ENCODE measurements at regions not wholly inside any gene's neighbourhood (a gene's known extent, or its start where the extent isn't known, plus 50 kb on each side); places are given as distances from the start of the nearest gene placed in this dataset.

- Mint-ChIP-seq H3K27me3 (no peaks in the 10 kb centered on the region), H3K36me3 (ENCODE audit: low read depth) (no peaks in the 10 kb centered on the region), H3K4me1 (ENCODE audit: low read depth) (no peaks in the 10 kb centered on the region), H3K9me3 (peaks cover 2% of the 10 kb centered on the region), H3K27ac (no peak overlapping the region), H3K4me3 (no peak overlapping the region)
- no peaks in the 10 kb centered on the region for H3K9me3 ChIP-seq (ENCODE audit: control insufficient read depth in 1 of 2, insufficient read depth in 1 of 2, low read length in 2 of 2)
- H3K36me3 ChIP-seq (ENCODE audit: insufficient read depth, low read length) = no peaks in the 10 kb centered on the region
- H3K4me1 ChIP-seq (ENCODE audit: insufficient read depth, low read length) = no peaks in the 10 kb centered on the region
- ChIA-PET CTCF (no interaction called here), POLR2A (no interaction called here)
- H3K4me3 ChIP-seq (ENCODE audit: low read length) = no peak overlapping the region
- ATAC-seq (ENCODE audit: poor library complexity) (no peak), DNase-seq (no peak)
- no peak for TF ChIP-seq CTCF (IDR thresholded peaks at IDR 0.05)
- no peak overlapping the region for H3K27ac ChIP-seq (ENCODE audit: low read depth in 1 of 2, low read length in 2 of 2)
- no peaks in the 10 kb centered on the region for H3K27me3 ChIP-seq (ENCODE audit: control insufficient read depth in 1 of 2, insufficient read depth in 2 of 2, low read length in 2 of 2)
- intact Hi-C loops (cut with DNase I, micrococcal nuclease) = no loop called here
Measured at GRCh38 chr10:56222237-56222636, 138.8 kb downstream of the ZWINT start.

DNA sequence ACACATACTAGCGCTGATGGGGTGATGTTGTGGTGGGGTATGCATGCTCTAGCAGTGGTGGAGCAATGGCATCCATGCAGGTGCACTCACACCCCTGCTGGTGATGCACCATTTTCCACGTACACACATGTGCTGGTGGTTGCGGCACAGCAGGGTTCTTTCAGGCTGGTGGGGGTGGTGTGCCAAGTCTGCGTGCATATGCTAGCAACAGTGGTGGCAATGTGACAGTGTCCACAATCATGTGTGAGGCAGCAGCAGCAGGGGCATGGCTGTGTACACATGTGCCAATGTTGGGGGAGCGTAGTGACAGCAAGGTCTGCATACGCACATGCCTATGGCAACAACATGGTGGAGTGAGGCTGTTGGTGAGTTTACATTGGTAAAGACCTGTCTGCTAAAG lies 148.1 kb downstream of the ZWINT start:
- Histone ChIP-seq H3K27me3 (ENCODE audit: control insufficient read depth in 1 of 2, insufficient read depth in 2 of 2, low read length in 2 of 2) (no peaks in the 10 kb centered on the region), H3K27ac (ENCODE audit: low read depth in 1 of 2, low read length in 2 of 2) (no peak overlapping the region), H3K36me3 (ENCODE audit: insufficient read depth, low read length) (no peaks in the 10 kb centered on the region), H3K4me3 (ENCODE audit: low read length) (no peak overlapping the region), H3K9me3 (ENCODE audit: control insufficient read depth in 1 of 2, insufficient read depth in 1 of 2, low read length in 2 of 2) (no peaks in the 10 kb centered on the region), H3K4me1 (ENCODE audit: insufficient read depth, low read length) (no peaks in the 10 kb centered on the region)
- TF ChIP-seq CTCF (IDR thresholded peaks at IDR 0.05) = no peak
- Mint-ChIP-seq H3K9me3 (peaks cover 20% of the 10 kb centered on the region), H3K27me3 (no peaks in the 10 kb centered on the region), H3K36me3 (ENCODE audit: low read depth) (no peaks in the 10 kb centered on the region), H3K4me1 (ENCODE audit: low read depth) (no peaks in the 10 kb centered on the region), H3K27ac (no peak overlapping the region), H3K4me3 (no peak overlapping the region)
- ChIA-PET POLR2A (no interaction called here), CTCF (no interaction called here)
- DNase-seq (peak in 1 of 14 experiments; percentile 2), ATAC-seq (ENCODE audit: poor library complexity) (no peak)
- intact Hi-C loops (cut with DNase I, micrococcal nuclease) = no loop called here

- peaks cover 15% of the 10 kb centered on the region for H3K9me3 Mint-ChIP-seq
- H3K4me3 ChIP-seq (ENCODE audit: low read length) = no peak overlapping the region
- CTCF ChIA-PET = no interaction called here
- DNase-seq = no peak
- no peaks in the 10 kb centered on the region for H3K9me3 ChIP-seq (ENCODE audit: control insufficient read depth in 1 of 2, insufficient read depth in 1 of 2, low read length in 2 of 2)
- H3K4me1 ChIP-seq (ENCODE audit: insufficient read depth, low read length) = no peaks in the 10 kb centered on the region
- ATAC-seq (ENCODE audit: poor library complexity) = no peak
- H3K36me3 ChIP-seq (ENCODE audit: insufficient read depth, low read length) = no peaks in the 10 kb centered on the region
- POLR2A ChIA-PET = no interaction called here
- H3K27me3 ChIP-seq (ENCODE audit: control insufficient read depth in 1 of 2, insufficient read depth in 2 of 2, low read length in 2 of 2) = no peaks in the 10 kb centered on the region
- no peak overlapping the region for H3K27ac Mint-ChIP-seq
- no peak for TF ChIP-seq CTCF (IDR thresholded peaks at IDR 0.05)
- H3K27me3 Mint-ChIP-seq = no peaks in the 10 kb centered on the region
- intact Hi-C loops (cut with DNase I, micrococcal nuclease) = no loop called here
- H3K27ac ChIP-seq (ENCODE audit: low read depth in 1 of 2, low read length in 2 of 2) = no peak overlapping the region
- no peaks in the 10 kb centered on the region for H3K4me1 Mint-ChIP-seq (ENCODE audit: low read depth)
- H3K4me3 Mint-ChIP-seq = no peak overlapping the region
- H3K36me3 Mint-ChIP-seq (ENCODE audit: low read depth) = no peaks in the 10 kb centered on the region
Measured at GRCh38 chr10:56181607-56182006, 179.5 kb downstream of the ZWINT start.
